ENCODE measurements at regions not wholly inside any gene's neighbourhood (a gene's known extent, or its start where the extent isn't known, plus 50 kb on each side); places are given as distances from the start of the nearest gene placed in this dataset.

- Histone ChIP-seq H3K36me3 (ENCODE audit: control insufficient read depth in 1 of 2, insufficient read depth in 2 of 2, low read length in 2 of 2) (no peaks in the 10 kb centered on the region), H4K20me1 (ENCODE audit: insufficient read depth) (no peaks in the 10 kb centered on the region), H3K27ac (ENCODE audit: low read depth, low read length) (no peak overlapping the region), H3K4me2 (ENCODE audit: low read length) (no peak overlapping the region), H2AFZ (ENCODE audit: low read depth, low read length, poor library complexity, severe bottlenecking) (no peak overlapping the region), H3K79me2 (ENCODE audit: insufficient read depth, low read length) (no peaks in the 10 kb centered on the region), H3K9me3 (ENCODE audit: control insufficient read depth in 1 of 2, insufficient read depth in 1 of 2, low read depth in 1 of 2, low read length in 2 of 2) (no peaks in the 10 kb centered on the region), H3K9me2 (ENCODE audit: insufficient read depth) (no peaks in the 10 kb centered on the region), H3K4me3 (replicated peaks in 1 of 2; ENCODE audit: low read depth in 1 of 2, low read length in 2 of 2) (no peak overlapping the region), H3K9ac (ENCODE audit: low read length) (no peak overlapping the region), H3K27me3 (ENCODE audit: insufficient read depth, low read length) (no peaks in the 10 kb centered on the region), H3K4me1 (ENCODE audit: control insufficient read depth in 1 of 2, insufficient read depth in 2 of 2, low read length in 2 of 2) (peaks cover 0 to 6% of the 10 kb centered on the region in 2 experiments; a peak in 1 of 4 replicates)
- no peak for TF ChIP-seq SRF (IDR thresholded peaks at IDR 0.05; ENCODE audit: low read depth)
- no peak for TF ChIP-seq ATF3 (IDR thresholded peaks at IDR 0.05)
- no peak for TF ChIP-seq SP1 (IDR thresholded peaks at IDR 0.05; ENCODE audit: low read depth)
- RAD21 ChIA-PET (ENCODE audit: low non-redundant PET in 1 of 2, low total read pairs in 2 of 2, uncharacterized antibody in 2 of 2, unreplicated experiment in 2 of 2), result no interaction called here
- DNase-seq (ENCODE audit: low read depth, low spot score) (no peak), ATAC-seq (no peak)
- intact Hi-C loops (cut with micrococcal nuclease), result no loop called here
- CTCF ChIA-PET, result no interaction called here
- POLR2A ChIA-PET, result no interaction called here
- BruUV-seq (replicated peaks), result no TSS peak
Measured at GRCh38 chr10:94217411-94217810, 145.3 kb downstream of the NOC3L start.

- H3K4me3 ChIP-seq (replicated peaks in 1 of 2; ENCODE audit: low read depth in 1 of 2, low read length in 2 of 2), result no peak overlapping the region
- POLR2A ChIA-PET, result no interaction called here
- RAD21 ChIA-PET (ENCODE audit: low non-redundant PET in 1 of 2, low total read pairs in 2 of 2, uncharacterized antibody in 2 of 2, unreplicated experiment in 2 of 2), result no interaction called here
- intact Hi-C loops (cut with micrococcal nuclease), result no loop called here
- H3K27ac ChIP-seq (ENCODE audit: low read depth, low read length), result no peak overlapping the region
- no peak overlapping the region for H3K9ac ChIP-seq (ENCODE audit: low read length)
- DNase-seq (ENCODE audit: low read depth, low spot score) (no peak), ATAC-seq (no peak)
- CTCF ChIA-PET, result no interaction called here
- no peaks in the 10 kb centered on the region for H3K9me3 ChIP-seq (ENCODE audit: control insufficient read depth in 1 of 2, insufficient read depth in 1 of 2, low read depth in 1 of 2, low read length in 2 of 2)
- no peaks in the 10 kb centered on the region for H4K20me1 ChIP-seq (ENCODE audit: insufficient read depth)
- BruUV-seq (replicated peaks), result no TSS peak
- H3K4me2 ChIP-seq (ENCODE audit: low read length), result no peak overlapping the region
- H3K4me1 ChIP-seq (ENCODE audit: control insufficient read depth in 1 of 2, insufficient read depth in 2 of 2, low read length in 2 of 2), result no peaks in the 10 kb centered on the region
- no peaks in the 10 kb centered on the region for H3K79me2 ChIP-seq (ENCODE audit: insufficient read depth, low read length)
- no peaks in the 10 kb centered on the region for H3K27me3 ChIP-seq (ENCODE audit: insufficient read depth, low read length)
- H2AFZ ChIP-seq (ENCODE audit: low read depth, low read length, poor library complexity, severe bottlenecking), result no peak overlapping the region
- H3K36me3 ChIP-seq (ENCODE audit: control insufficient read depth in 1 of 2, insufficient read depth in 2 of 2, low read length in 2 of 2), result no peaks in the 10 kb centered on the region
- H3K9me2 ChIP-seq (ENCODE audit: insufficient read depth), result no peaks in the 10 kb centered on the region
- TF ChIP-seq EZH2 (IDR thresholded peaks at IDR 0.05), result no peak
- TF ChIP-seq TCF7L2 (IDR thresholded peaks at IDR 0.05; ENCODE audit: borderline replicate concordance, extremely low read depth, insufficient read depth, insufficient read length), result no peak
- TF ChIP-seq SRF (IDR thresholded peaks at IDR 0.05; ENCODE audit: low read depth), result no peak
Measured at GRCh38 chr10:94218493-94219183, 144.1 kb downstream of the NOC3L start.
